ENCODE measurements at regions not wholly inside any gene's neighbourhood (a gene's known extent, or its start where the extent isn't known, plus 50 kb on each side); places are given as distances from the start of the nearest gene placed in this dataset.

DNA sequence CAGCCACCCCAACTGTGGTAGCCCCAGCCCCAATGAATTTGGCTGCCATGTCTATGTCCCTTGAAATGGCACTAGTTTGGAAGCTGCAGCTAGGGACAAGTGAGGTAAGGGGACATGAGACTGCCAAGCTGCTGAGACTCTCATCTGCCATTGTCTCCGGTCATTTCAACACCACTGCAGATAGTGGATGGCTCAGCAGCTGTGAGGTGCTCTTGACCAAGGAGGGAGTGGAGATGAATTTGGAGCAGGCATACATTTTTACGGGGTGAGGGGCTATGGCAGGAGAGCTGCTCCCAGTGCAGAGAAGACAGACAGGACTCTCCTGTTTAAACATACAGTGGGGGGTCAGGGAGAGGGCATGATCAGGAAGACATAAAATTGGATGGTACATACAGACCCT lies 315.5 kb upstream of the CAMK1G start:
- TF ChIP-seq POLR2A (IDR thresholded peaks at IDR 0.05) (no peak), EP300 (IDR thresholded peaks at IDR 0.05) (no peak)
- TF ChIP-seq, protein P1, sequence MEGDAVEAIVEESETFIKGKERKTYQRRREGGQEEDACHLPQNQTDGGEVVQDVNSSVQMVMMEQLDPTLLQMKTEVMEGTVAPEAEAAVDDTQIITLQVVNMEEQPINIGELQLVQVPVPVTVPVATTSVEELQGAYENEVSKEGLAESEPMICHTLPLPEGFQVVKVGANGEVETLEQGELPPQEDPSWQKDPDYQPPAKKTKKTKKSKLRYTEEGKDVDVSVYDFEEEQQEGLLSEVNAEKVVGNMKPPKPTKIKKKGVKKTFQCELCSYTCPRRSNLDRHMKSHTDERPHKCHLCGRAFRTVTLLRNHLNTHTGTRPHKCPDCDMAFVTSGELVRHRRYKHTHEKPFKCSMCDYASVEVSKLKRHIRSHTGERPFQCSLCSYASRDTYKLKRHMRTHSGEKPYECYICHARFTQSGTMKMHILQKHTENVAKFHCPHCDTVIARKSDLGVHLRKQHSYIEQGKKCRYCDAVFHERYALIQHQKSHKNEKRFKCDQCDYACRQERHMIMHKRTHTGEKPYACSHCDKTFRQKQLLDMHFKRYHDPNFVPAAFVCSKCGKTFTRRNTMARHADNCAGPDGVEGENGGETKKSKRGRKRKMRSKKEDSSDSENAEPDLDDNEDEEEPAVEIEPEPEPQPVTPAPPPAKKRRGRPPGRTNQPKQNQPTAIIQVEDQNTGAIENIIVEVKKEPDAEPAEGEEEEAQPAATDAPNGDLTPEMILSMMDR (IDR thresholded peaks at IDR 0.05), result no peak
